CD4-positive, alpha-beta memory T cell (primary cell): ENCODE measurements at regions not wholly inside any gene's neighbourhood (a gene's known extent, or its start where the extent isn't known, plus 50 kb on each side); places are given as distances from the start of the nearest gene placed in this dataset.
A peak's percentile ranks its signal among the peaks of the same experiment; 100 is the strongest.
"Not testable (repeated sequence)": the region's sequence is repeated elsewhere in the genome, so short reads cannot be mapped to it uniquely, and the experiment has no call there.

ENCODE experiments used
- CTCF ChIA-PET: fragments of 350-600 bp; sonication (Branson Sonifier 250); formaldehyde crosslinking; loops from one replicate; lab custom pipeline; 2021; ENCODE audit warnings: inconsistent platforms; ENCODE audit not compliant: partially characterized antibody; lab: Charles Lee
- POLR2A ChIA-PET: fragments of 350-600 bp; sonication (Branson Sonifier 250); formaldehyde crosslinking; loops from one replicate; lab custom pipeline; 2021; ENCODE audit not compliant: partially characterized antibody; lab: Charles Lee
- DNase-seq, 5 donors: peaks; one replicate each; pipeline versions ENCODE4 v3.0.0 to v3.0.0-alpha.2; 2020 to 2022; ENCODE audit warnings: mixed read lengths in 1 of 5
- H3K27ac ChIP-seq: one replicate; pipeline ENCODE4 v1.7.0; 2013; ENCODE audit warnings: low read depth, low read length
- H3K27me3 ChIP-seq: 2 replicates; pipeline ENCODE4 v1.7.0; 2013; ENCODE audit warnings: mild to moderate bottlenecking, low read length, moderate library complexity; ENCODE audit not compliant: insufficient read depth
- H3K36me3 ChIP-seq: 2 replicates; pipeline ENCODE4 v1.7.0; 2013; ENCODE audit warnings: mild to moderate bottlenecking, low read length, moderate library complexity; ENCODE audit not compliant: insufficient read depth
- H3K4me1 ChIP-seq: 2 replicates; pipeline ENCODE4 v1.7.0; 2013; ENCODE audit warnings: mild to moderate bottlenecking, low read length, moderate library complexity; ENCODE audit not compliant: insufficient read depth
- H3K4me3 ChIP-seq, 2 donors: one replicate each; pipeline ENCODE4 v1.7.0; 2013; ENCODE audit warnings: low read length in 2 of 2, mild to moderate bottlenecking in 1 of 2
- H3K9me3 ChIP-seq, 2 donors: one replicate each; pipeline ENCODE4 v1.7.0; 2013; ENCODE audit warnings: low read length in 2 of 2, control low read depth in 1 of 2; ENCODE audit not compliant: control insufficient read depth in 1 of 2
- H3K27ac Mint-ChIP-seq, 7 donors: one replicate each; pipeline ENCODE4 v1.8.0; 2020 to 2021; ENCODE audit warnings: mixed read lengths in 7 of 7, mild to moderate bottlenecking in 6 of 7, inconsistent platforms in 3 of 7, moderate library complexity in 3 of 7
- H3K27me3 Mint-ChIP-seq, 2 donors: one replicate each; pipeline ENCODE4 v1.8.0; 2020 to 2021; ENCODE audit warnings: mixed read lengths in 2 of 2
- H3K36me3 Mint-ChIP-seq, 2 donors: one replicate each; pipeline ENCODE4 v1.8.0; 2020 to 2021; ENCODE audit warnings: mixed read lengths in 2 of 2, inconsistent platforms in 1 of 2, mild to moderate bottlenecking in 1 of 2
- H3K4me1 Mint-ChIP-seq, 4 donors: one replicate each; pipeline ENCODE4 v1.8.0; 2020 to 2021; ENCODE audit warnings: mixed read lengths in 4 of 4, mild to moderate bottlenecking in 1 of 4
- H3K4me3 Mint-ChIP-seq, 8 donors: one replicate each; pipeline ENCODE4 v1.8.0; 2020 to 2021; ENCODE audit warnings: mixed read lengths in 8 of 8, mild to moderate bottlenecking in 7 of 8, moderate library complexity in 6 of 8, inconsistent platforms in 3 of 8
- H3K9me3 Mint-ChIP-seq, 8 donors: one replicate each; pipeline ENCODE4 v1.8.0; 2020 to 2021; ENCODE audit warnings: mixed read lengths in 8 of 8, mild to moderate bottlenecking in 5 of 8, inconsistent platforms in 3 of 8, moderate library complexity in 1 of 8
- intact Hi-C: fragments of 100-400 bp; cut with micrococcal nuclease; formaldehyde crosslinking; loops from one replicate; pipeline ENCODE4 v1.15.1; 2023

GRCh38 chr1:30226648-30227047, 496.7 kb downstream of the MATN1 start:
- no peaks in the 10 kb centered on the region for H3K27me3 ChIP-seq
- no peaks in the 10 kb centered on the region for H3K9me3 ChIP-seq
- Mint-ChIP-seq H3K4me3 (no peak overlapping the region), H3K4me1 (no peaks in the 10 kb centered on the region), H3K9me3 (no peaks in the 10 kb centered on the region), H3K27ac (no peak overlapping the region), H3K27me3 (peaks cover 8% of the 10 kb centered on the region in 2 donors), H3K36me3 (no peaks in the 10 kb centered on the region)
- H3K4me1 ChIP-seq = no peaks in the 10 kb centered on the region
- no peak overlapping the region for H3K4me3 ChIP-seq
- no peaks in the 10 kb centered on the region for H3K36me3 ChIP-seq
- CTCF ChIA-PET = no interaction called here
- no peak for DNase-seq
- H3K27ac ChIP-seq = no peak overlapping the region
- intact Hi-C loops = no loop called here
- POLR2A ChIA-PET = no interaction called here

GRCh38 chr1:30225357-30225756, 498.0 kb downstream of the MATN1 start:
- Histone ChIP-seq H3K36me3 (no peaks in the 10 kb centered on the region), H3K4me3 (no peak overlapping the region), H3K27me3 (no peaks in the 10 kb centered on the region), H3K27ac (no peak overlapping the region), H3K9me3 (no peaks in the 10 kb centered on the region), H3K4me1 (no peaks in the 10 kb centered on the region)
- no peaks in the 10 kb centered on the region for H3K4me1 Mint-ChIP-seq
- H3K9me3 Mint-ChIP-seq = no peaks in the 10 kb centered on the region
- peaks cover 6 to 10% of the 10 kb centered on the region in 2 donors for H3K27me3 Mint-ChIP-seq
- no peaks in the 10 kb centered on the region for H3K36me3 Mint-ChIP-seq
- POLR2A ChIA-PET = no interaction called here
- H3K4me3 Mint-ChIP-seq = no peak overlapping the region
- DNase-seq = no peak
- H3K27ac Mint-ChIP-seq = no peak overlapping the region
- intact Hi-C loops = no loop called here
- CTCF ChIA-PET = no interaction called here

GRCh38 chr1:30219675-30220074, 503.7 kb downstream of the MATN1 start:
- no peak overlapping the region for H3K27ac Mint-ChIP-seq
- Histone ChIP-seq H3K9me3 (no peaks in the 10 kb centered on the region), H3K36me3 (no peaks in the 10 kb centered on the region), H3K27ac (no peak overlapping the region), H3K4me1 (no peaks in the 10 kb centered on the region), H3K27me3 (no peaks in the 10 kb centered on the region), H3K4me3 (no peak overlapping the region)
- no peak overlapping the region for H3K4me3 Mint-ChIP-seq
- H3K4me1 Mint-ChIP-seq = no peaks in the 10 kb centered on the region
- intact Hi-C loops = no loop called here
- H3K9me3 Mint-ChIP-seq = peaks cover 0 to 2% (median 0%) of the 10 kb centered on the region in 8 donors
- no peak for DNase-seq
- POLR2A ChIA-PET = no interaction called here
- CTCF ChIA-PET = interaction anchor here (1.6 kb wide), 1 partner anchor 13 kb away, joined by 4 read pairs; no protein-coding TSS in a partner anchor
- peaks cover 14 to 15% of the 10 kb centered on the region in 2 donors for H3K27me3 Mint-ChIP-seq
- H3K36me3 Mint-ChIP-seq = no peaks in the 10 kb centered on the region

GRCh38 chr1:30218438-30218837, 504.9 kb downstream of the MATN1 start:
- Mint-ChIP-seq H3K4me3 (no peak overlapping the region), H3K27me3 (peaks cover 12 to 14% of the 10 kb centered on the region in 2 donors), H3K36me3 (no peaks in the 10 kb centered on the region), H3K27ac (no peak overlapping the region), H3K4me1 (no peaks in the 10 kb centered on the region), H3K9me3 (peaks cover 0 to 2% (median 0%) of the 10 kb centered on the region in 8 donors)
- CTCF ChIA-PET = no interaction called here
- no peak overlapping the region for H3K27ac ChIP-seq
- H3K27me3 ChIP-seq = no peaks in the 10 kb centered on the region
- POLR2A ChIA-PET = no interaction called here
- no peaks in the 10 kb centered on the region for H3K36me3 ChIP-seq
- intact Hi-C loops = no loop called here
- no peaks in the 10 kb centered on the region for H3K4me1 ChIP-seq
- no peak for DNase-seq
- H3K9me3 ChIP-seq = no peaks in the 10 kb centered on the region
- no peak overlapping the region for H3K4me3 ChIP-seq

- Mint-ChIP-seq H3K27ac (peak overlapping the region in 1 of 7 donors; percentile 73), H3K9me3 (peaks cover 0 to 2% (median 0%) of the 10 kb centered on the region in 8 donors), H3K4me3 (no peak overlapping the region), H3K27me3 (peaks cover 12 to 17% of the 10 kb centered on the region in 2 donors), H3K4me1 (no peaks in the 10 kb centered on the region), H3K36me3 (no peaks in the 10 kb centered on the region)
- H3K27ac ChIP-seq = no peak overlapping the region
- no peak overlapping the region for H3K4me3 ChIP-seq
- no peaks in the 10 kb centered on the region for H3K27me3 ChIP-seq
- intact Hi-C loops = no loop called here
- DNase-seq = no peak
- ChIA-PET CTCF (no interaction called here), POLR2A (no interaction called here)
- no peaks in the 10 kb centered on the region for H3K4me1 ChIP-seq
- H3K36me3 ChIP-seq = no peaks in the 10 kb centered on the region
- H3K9me3 ChIP-seq = no peaks in the 10 kb centered on the region
Observed at GRCh38 chr1:30216602-30217001, 506.8 kb downstream of the MATN1 start.

- CTCF ChIA-PET = no interaction called here
- Histone ChIP-seq H3K36me3 (no peaks in the 10 kb centered on the region), H3K9me3 (no peaks in the 10 kb centered on the region), H3K4me3 (no peak overlapping the region), H3K27me3 (no peaks in the 10 kb centered on the region), H3K4me1 (no peaks in the 10 kb centered on the region), H3K27ac (no peak overlapping the region)
- intact Hi-C loops = no loop called here
- H3K27me3 Mint-ChIP-seq = peaks cover 5 to 8% of the 10 kb centered on the region in 2 donors
- peaks cover 0 to 2% (median 0%) of the 10 kb centered on the region in 8 donors for H3K9me3 Mint-ChIP-seq
- POLR2A ChIA-PET = no interaction called here
- H3K36me3 Mint-ChIP-seq = no peaks in the 10 kb centered on the region
- no peak for DNase-seq
- no peak overlapping the region for H3K27ac Mint-ChIP-seq
- H3K4me1 Mint-ChIP-seq = no peaks in the 10 kb centered on the region
- H3K4me3 Mint-ChIP-seq = no peak overlapping the region
Observed at GRCh38 chr1:30213936-30214335, 509.4 kb downstream of the MATN1 start.

- intact Hi-C loops, H3K4me1 Mint-ChIP-seq, H3K36me3 Mint-ChIP-seq, H3K4me1 ChIP-seq, H3K27ac ChIP-seq, DNase-seq, CTCF ChIA-PET, H3K9me3 Mint-ChIP-seq, H3K27me3 Mint-ChIP-seq, H3K36me3 ChIP-seq, H3K27ac Mint-ChIP-seq, H3K9me3 ChIP-seq, POLR2A ChIA-PET, H3K27me3 ChIP-seq, H3K4me3 ChIP-seq, H3K4me3 Mint-ChIP-seq: not testable (repeated sequence)
Observed at GRCh38 chr1:30207962-30208361, 515.4 kb downstream of the MATN1 start.

GRCh38 chr1:30206631-30207030, 516.8 kb downstream of the MATN1 start:
- H3K4me3 Mint-ChIP-seq, POLR2A ChIA-PET, intact Hi-C loops, H3K27me3 Mint-ChIP-seq, H3K4me1 Mint-ChIP-seq, H3K36me3 Mint-ChIP-seq, H3K27me3 ChIP-seq, H3K4me1 ChIP-seq, H3K27ac ChIP-seq, DNase-seq, H3K27ac Mint-ChIP-seq, H3K9me3 ChIP-seq, CTCF ChIA-PET, H3K4me3 ChIP-seq, H3K9me3 Mint-ChIP-seq, H3K36me3 ChIP-seq: not testable (repeated sequence)
